Lung (tissue), 11 donors: ENCODE measurements at regions not wholly inside any gene's neighbourhood (a gene's known extent, or its start where the extent isn't known, plus 50 kb on each side); places are given as distances from the start of the nearest gene placed in this dataset.

Experiments
- ATAC-seq: fragments of 200-7000 bp; cut with Tn5 transposase; one replicate; pipeline ENCODE4 v1.9.1; 2020; ENCODE audit warnings: moderate number of reproducible peaks; ENCODE audit not compliant: insufficient read depth, low FRiP score
- DNase-seq, 3 donors: peaks; one replicate each; pipeline ENCODE4 v3.0.0-alpha.2; 2013 to 2017
- H3K27ac ChIP-seq, 2 donors: one replicate each; pipeline ENCODE4 v1.5.1; 2013; ENCODE audit warnings: mild to moderate bottlenecking in 2 of 2, moderate library complexity in 2 of 2, control low read depth in 1 of 2, inconsistent platforms in 1 of 2, low read depth in 1 of 2, low read length in 1 of 2
- H3K27me3 ChIP-seq, 3 donors: one replicate each; pipeline ENCODE4 v1.5.1; 2013; ENCODE audit warnings: low read length in 2 of 3; ENCODE audit not compliant: control insufficient read depth in 3 of 3, insufficient read depth in 3 of 3
- H3K36me3 ChIP-seq, 4 donors: one replicate each; pipeline ENCODE4 v1.5.1; 2013; ENCODE audit warnings: low read length in 4 of 4, mild to moderate bottlenecking in 1 of 4, moderate library complexity in 1 of 4; ENCODE audit not compliant: control insufficient read depth in 4 of 4, insufficient read depth in 4 of 4
- H3K4me1 ChIP-seq, 5 donors: one replicate each; pipeline ENCODE4 v1.5.1; 2013; ENCODE audit warnings: low read length in 5 of 5, mild to moderate bottlenecking in 2 of 5, moderate library complexity in 1 of 5; ENCODE audit not compliant: control insufficient read depth in 5 of 5, insufficient read depth in 5 of 5
- H3K4me3 ChIP-seq: one replicate; pipeline ENCODE4 v1.5.1; 2013; ENCODE audit warnings: mild to moderate bottlenecking, control low read depth, moderate library complexity
- H3K9ac ChIP-seq, 2 donors: one replicate each; pipeline ENCODE4 v1.5.1; 2013; ENCODE audit warnings: low read length in 2 of 2, control low read depth in 1 of 2; ENCODE audit not compliant: insufficient read depth in 1 of 2
- H3K9me3 ChIP-seq, 4 donors: one replicate each; pipeline ENCODE4 v1.5.1; 2013; ENCODE audit warnings: low read length in 3 of 4, mild to moderate bottlenecking in 1 of 4, moderate library complexity in 1 of 4; ENCODE audit not compliant: control insufficient read depth in 4 of 4, insufficient read depth in 3 of 4
- WGBS, 2 donors: extraction: QIAGEN DNeasy Blood & Tissue Kit; methylation state at CpG; one replicate each; pipeline ENCODE4 v1.1.7; 2013; 5-methylcytosine and 5-hydroxymethylcytosine counted together
- TF ChIP-seq, protein P1 (sequence below): IDR thresholded peaks from 2 replicates; pipeline ENCODE4 v1.5.1; 2012; ENCODE audit warnings: mild to moderate bottlenecking; ENCODE audit errors: control extremely low read depth, extremely low read depth
- donor health status: control.
- donor health status: control.
- donor health status: Bipolar disorder and iron deficiency.
- donor health status: healthy.
- donor health status: DM: yes; HTN: yes; CAD: no.

DNA sequence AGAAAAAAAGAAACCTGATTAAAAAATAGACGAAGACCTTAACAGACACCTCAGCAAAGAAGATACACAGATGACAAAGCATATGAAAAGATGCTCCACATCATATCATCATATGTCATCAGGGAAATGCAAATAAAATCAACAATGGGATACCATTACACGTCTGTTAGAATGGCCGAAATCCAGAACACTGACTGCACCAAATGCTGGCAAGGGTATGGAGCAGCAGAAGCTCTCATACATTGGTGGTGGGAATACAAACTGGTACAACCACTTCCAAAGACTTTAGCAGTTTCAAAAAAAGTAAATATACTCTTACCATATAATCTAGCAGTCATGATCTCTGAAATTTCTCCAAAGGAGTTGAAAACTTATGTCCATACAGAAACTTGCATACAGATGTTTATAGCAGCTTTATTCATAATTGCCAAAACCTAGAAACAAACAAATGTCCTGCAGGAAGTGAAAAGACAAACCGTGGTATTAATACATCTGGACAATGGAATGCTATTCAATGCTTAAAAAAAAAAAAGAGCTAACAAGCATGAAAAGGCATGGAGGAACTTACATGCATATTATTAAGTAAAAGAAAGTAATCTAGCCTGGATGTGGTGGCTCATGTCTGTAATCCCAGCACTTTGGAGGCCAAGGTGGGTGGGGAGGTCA is 107.4 kb downstream of the HES1 start:
- DNase-seq: no peak
- H3K9ac ChIP-seq: no peak overlapping the region
- ATAC-seq: no peak
- TF ChIP-seq, protein P1, sequence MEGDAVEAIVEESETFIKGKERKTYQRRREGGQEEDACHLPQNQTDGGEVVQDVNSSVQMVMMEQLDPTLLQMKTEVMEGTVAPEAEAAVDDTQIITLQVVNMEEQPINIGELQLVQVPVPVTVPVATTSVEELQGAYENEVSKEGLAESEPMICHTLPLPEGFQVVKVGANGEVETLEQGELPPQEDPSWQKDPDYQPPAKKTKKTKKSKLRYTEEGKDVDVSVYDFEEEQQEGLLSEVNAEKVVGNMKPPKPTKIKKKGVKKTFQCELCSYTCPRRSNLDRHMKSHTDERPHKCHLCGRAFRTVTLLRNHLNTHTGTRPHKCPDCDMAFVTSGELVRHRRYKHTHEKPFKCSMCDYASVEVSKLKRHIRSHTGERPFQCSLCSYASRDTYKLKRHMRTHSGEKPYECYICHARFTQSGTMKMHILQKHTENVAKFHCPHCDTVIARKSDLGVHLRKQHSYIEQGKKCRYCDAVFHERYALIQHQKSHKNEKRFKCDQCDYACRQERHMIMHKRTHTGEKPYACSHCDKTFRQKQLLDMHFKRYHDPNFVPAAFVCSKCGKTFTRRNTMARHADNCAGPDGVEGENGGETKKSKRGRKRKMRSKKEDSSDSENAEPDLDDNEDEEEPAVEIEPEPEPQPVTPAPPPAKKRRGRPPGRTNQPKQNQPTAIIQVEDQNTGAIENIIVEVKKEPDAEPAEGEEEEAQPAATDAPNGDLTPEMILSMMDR: no peak
- 64 to 80% methylated on average over 4 of the region's 4 CpGs for WGBS, 2 donors
- peaks cover 0 to 21% (median 0%) of the 10 kb centered on the region in 5 donors for H3K4me1 ChIP-seq
- H3K9me3 ChIP-seq: no peaks in the 10 kb centered on the region
- no peak overlapping the region for H3K4me3 ChIP-seq
- H3K27me3 ChIP-seq: no peaks in the 10 kb centered on the region
- H3K36me3 ChIP-seq: no peaks in the 10 kb centered on the region
- no peak overlapping the region for H3K27ac ChIP-seq

DNA sequence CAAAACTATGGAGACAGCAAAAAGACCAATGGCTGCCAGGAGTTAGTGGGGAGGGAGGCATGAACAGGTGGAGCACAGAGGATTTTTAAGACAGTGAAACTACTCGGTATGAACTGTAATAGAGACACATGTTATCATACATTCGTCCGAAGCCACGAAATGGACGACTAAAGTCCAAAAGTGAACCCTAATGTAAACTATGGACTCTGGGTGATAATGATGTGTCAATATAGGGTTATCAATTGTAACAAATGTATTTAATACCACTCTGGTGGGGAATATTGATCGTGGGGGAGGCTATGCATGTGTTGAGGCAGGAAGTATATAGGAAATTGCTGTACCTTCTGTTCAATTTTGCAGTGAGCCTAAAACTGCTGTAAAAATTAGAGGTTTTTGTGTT is 107.0 kb downstream of the CPN2 start:
- DNase-seq (no peak), ATAC-seq (no peak)
- Histone ChIP-seq H3K4me1 (peaks cover 0 to 30% (median 7%) of the 10 kb centered on the region in 5 donors), H3K9me3 (no peaks in the 10 kb centered on the region), H3K36me3 (no peaks in the 10 kb centered on the region), H3K4me3 (no peak overlapping the region), H3K27me3 (no peaks in the 10 kb centered on the region), H3K9ac (no peak overlapping the region), H3K27ac (no peak overlapping the region)
- 88 to 89% methylated on average over 6 of the region's 6 CpGs for WGBS, 2 donors
- TF ChIP-seq, protein P1: no peak

DNA sequence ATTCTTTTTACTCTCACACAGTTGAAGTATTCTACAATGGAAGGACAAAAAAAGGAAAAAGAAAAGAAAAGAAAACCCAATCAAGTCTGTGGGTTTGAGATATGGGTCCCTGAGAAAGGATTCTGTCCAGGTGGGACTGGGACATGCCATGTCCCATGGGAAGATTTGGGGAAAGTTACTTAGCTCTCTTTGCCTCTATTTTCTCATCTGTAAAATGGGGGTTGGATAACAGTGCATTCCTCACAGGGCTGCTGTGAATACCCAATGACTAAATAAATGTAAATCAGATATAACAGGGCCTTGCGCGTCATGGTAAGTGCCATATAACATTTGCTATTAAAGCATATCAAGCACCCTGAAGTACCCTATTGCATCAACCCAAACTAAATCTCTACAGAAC is 105.7 kb downstream of the CPN2 start:
- WGBS, 2 donors: 93 to 97% methylated on average over 2 of the region's 2 CpGs

More for the DNA sequence above, 105.7 kb downstream of the CPN2 start:
- TF ChIP-seq, protein P1: no peak
- Histone ChIP-seq H3K36me3 (no peaks in the 10 kb centered on the region), H3K9me3 (no peaks in the 10 kb centered on the region), H3K9ac (no peak overlapping the region), H3K4me3 (no peak overlapping the region), H3K27me3 (no peaks in the 10 kb centered on the region), H3K4me1 (peaks cover 0 to 43% (median 16%) of the 10 kb centered on the region in 5 donors), H3K27ac (no peak overlapping the region)
- ATAC-seq (no peak), DNase-seq (no peak)
